NB4 (cell line): ENCODE measurements at regions not wholly inside any gene's neighbourhood (a gene's known extent, or its start where the extent isn't known, plus 50 kb on each side); places are given as distances from the start of the nearest gene placed in this dataset.

Experiments
- MYC ChIP-seq: IDR thresholded peaks from 2 replicates; pipeline ENCODE4 v1.6.1; 2011; ENCODE audit warnings: low read depth, low read length
- TF ChIP-seq, protein P1 (sequence below): IDR thresholded peaks from one replicate; pipeline ENCODE4 v1.5.1; 2012; ENCODE audit warnings: low read depth, low read length

DNA sequence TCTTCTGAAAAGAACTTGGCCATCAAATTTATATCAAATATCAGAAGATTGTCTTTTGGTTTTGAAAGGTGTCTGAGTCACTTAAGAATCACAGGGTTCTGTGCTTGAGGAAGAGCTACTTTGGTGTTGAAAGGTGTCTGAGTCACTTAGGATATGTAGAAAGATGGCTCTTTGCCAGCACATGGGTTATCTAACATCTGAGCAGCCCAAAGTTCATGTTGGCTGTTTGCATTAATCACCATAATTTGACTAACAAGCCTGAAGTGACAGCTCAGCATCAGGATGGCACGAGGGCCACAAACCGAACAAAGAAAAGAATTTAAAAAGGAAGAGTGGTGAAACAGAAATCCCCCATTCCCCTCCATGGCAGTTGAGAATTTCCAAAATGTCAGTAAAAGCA is 190.5 kb upstream of the CMC1 start:
- TF ChIP-seq, protein P1, sequence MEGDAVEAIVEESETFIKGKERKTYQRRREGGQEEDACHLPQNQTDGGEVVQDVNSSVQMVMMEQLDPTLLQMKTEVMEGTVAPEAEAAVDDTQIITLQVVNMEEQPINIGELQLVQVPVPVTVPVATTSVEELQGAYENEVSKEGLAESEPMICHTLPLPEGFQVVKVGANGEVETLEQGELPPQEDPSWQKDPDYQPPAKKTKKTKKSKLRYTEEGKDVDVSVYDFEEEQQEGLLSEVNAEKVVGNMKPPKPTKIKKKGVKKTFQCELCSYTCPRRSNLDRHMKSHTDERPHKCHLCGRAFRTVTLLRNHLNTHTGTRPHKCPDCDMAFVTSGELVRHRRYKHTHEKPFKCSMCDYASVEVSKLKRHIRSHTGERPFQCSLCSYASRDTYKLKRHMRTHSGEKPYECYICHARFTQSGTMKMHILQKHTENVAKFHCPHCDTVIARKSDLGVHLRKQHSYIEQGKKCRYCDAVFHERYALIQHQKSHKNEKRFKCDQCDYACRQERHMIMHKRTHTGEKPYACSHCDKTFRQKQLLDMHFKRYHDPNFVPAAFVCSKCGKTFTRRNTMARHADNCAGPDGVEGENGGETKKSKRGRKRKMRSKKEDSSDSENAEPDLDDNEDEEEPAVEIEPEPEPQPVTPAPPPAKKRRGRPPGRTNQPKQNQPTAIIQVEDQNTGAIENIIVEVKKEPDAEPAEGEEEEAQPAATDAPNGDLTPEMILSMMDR: no peak
- TF ChIP-seq MYC: no peak
